Neuronal stem cell (in vitro differentiated cells): ENCODE measurements at regions not wholly inside any gene's neighbourhood (a gene's known extent, or its start where the extent isn't known, plus 50 kb on each side); places are given as distances from the start of the nearest gene placed in this dataset.

Experiments
- DNase-seq: peaks from one replicate; pipeline ENCODE4 v3.0.0-alpha.2; 2013; ENCODE audit warnings: low spot score
- H2AFZ ChIP-seq: one replicate; pipeline ENCODE4 v1.6.1; 2013; ENCODE audit warnings: mild to moderate bottlenecking, low read length, inconsistent platforms
- H2AK5ac ChIP-seq: 2 replicates; pipeline ENCODE4 v1.6.1; 2013; ENCODE audit warnings: low read depth, mild to moderate bottlenecking, inconsistent platforms, low read length, moderate library complexity, mixed read lengths
- H2BK120ac ChIP-seq: 2 replicates; pipeline ENCODE4 v1.6.1; 2013; ENCODE audit warnings: low read depth, mild to moderate bottlenecking, inconsistent platforms, low read length, moderate library complexity, mixed read lengths
- H2BK12ac ChIP-seq: one replicate; pipeline ENCODE4 v1.6.1; 2013; ENCODE audit warnings: low read length, inconsistent platforms
- H2BK15ac ChIP-seq: 2 replicates; pipeline ENCODE4 v1.6.1; 2013; ENCODE audit warnings: mild to moderate bottlenecking, low read length, inconsistent platforms, mixed read lengths
- H2BK5ac ChIP-seq: one replicate; pipeline ENCODE4 v1.6.1; 2013; ENCODE audit warnings: inconsistent platforms, mild to moderate bottlenecking, low read length, moderate library complexity
- H3K14ac ChIP-seq: one replicate; pipeline ENCODE4 v1.6.1; 2013; ENCODE audit warnings: low read length, inconsistent platforms
- H3K18ac ChIP-seq: 2 replicates; pipeline ENCODE4 v1.6.1; 2013; ENCODE audit warnings: low read length, inconsistent platforms
- H3K23ac ChIP-seq: 2 replicates; pipeline ENCODE4 v1.6.1; 2013; ENCODE audit warnings: low read depth, mild to moderate bottlenecking, mixed read lengths, low read length, inconsistent platforms; ENCODE audit not compliant: poor library complexity
- H3K27ac ChIP-seq: replicated peaks from 3 replicates; pipeline ENCODE4 v1.5.1; 2013; ENCODE audit warnings: low read length, inconsistent platforms
- H3K27me3 ChIP-seq, 3 experiments: 2 replicates each; pipeline ENCODE4 v1.6.1; 2013; ENCODE audit warnings: low read length in 3 of 3, mild to moderate bottlenecking in 2 of 3, inconsistent platforms in 1 of 3, low read depth in 1 of 3, mixed read lengths in 1 of 3, moderate library complexity in 1 of 3; ENCODE audit not compliant: control insufficient read depth in 3 of 3, insufficient read depth in 3 of 3
- H3K36me3 ChIP-seq, 2 donors: replicated peaks in 1 of 2; 2 replicates each; pipeline ENCODE4 v1.6.1; 2013; ENCODE audit warnings: low read length in 2 of 2; ENCODE audit not compliant: control insufficient read depth in 2 of 2, insufficient read depth in 2 of 2
- H3K4ac ChIP-seq: 2 replicates; pipeline ENCODE4 v1.6.1; 2013; ENCODE audit warnings: inconsistent platforms, mild to moderate bottlenecking, low read length, moderate library complexity
- H3K4me1 ChIP-seq, 2 donors: 1 replicate in 1 of 2; 2 replicates in 1 of 2; pipeline ENCODE4 v1.6.1; 2013; ENCODE audit warnings: low read length in 2 of 2, low read depth in 1 of 2; ENCODE audit not compliant: control insufficient read depth in 2 of 2, insufficient read depth in 1 of 2
- H3K4me2 ChIP-seq: one replicate; pipeline ENCODE4 v1.6.1; 2013; ENCODE audit warnings: mild to moderate bottlenecking, low read length, inconsistent platforms; ENCODE audit not compliant: insufficient read depth, poor library complexity, severe bottlenecking
- H3K4me3 ChIP-seq, 2 donors: 2 replicates each; pipeline ENCODE4 v1.5.1; 2013; ENCODE audit warnings: low read length in 2 of 2, mild to moderate bottlenecking in 2 of 2, inconsistent platforms in 1 of 2, moderate library complexity in 1 of 2
- H3K79me1 ChIP-seq: one replicate; pipeline ENCODE4 v1.6.1; 2013; ENCODE audit warnings: low read depth, mild to moderate bottlenecking, inconsistent platforms, low read length, moderate library complexity
- H3K9ac ChIP-seq: one replicate; pipeline ENCODE4 v1.6.1; 2013; ENCODE audit warnings: mild to moderate bottlenecking, low read depth, low read length, inconsistent platforms; ENCODE audit not compliant: poor library complexity
- H3K9me3 ChIP-seq, 2 donors: replicated peaks in 1 of 2; 2 replicates each; pipeline versions ENCODE3 to v1.6.1; 2013; ENCODE audit warnings: low read length in 2 of 2, mild to moderate bottlenecking in 2 of 2, inconsistent platforms in 1 of 2, low read depth in 1 of 2, mixed read lengths in 1 of 2, moderate library complexity in 1 of 2; ENCODE audit not compliant: control insufficient read depth in 2 of 2, insufficient read depth in 1 of 2
- H4K8ac ChIP-seq: one replicate; pipeline ENCODE4 v1.6.1; 2013; ENCODE audit warnings: low read depth, mild to moderate bottlenecking, inconsistent platforms, low read length, moderate library complexity
- H4K91ac ChIP-seq: one replicate; pipeline ENCODE4 v1.6.1; 2013; ENCODE audit warnings: low read length, low read depth, mild to moderate bottlenecking, inconsistent platforms; ENCODE audit not compliant: poor library complexity
- WGBS, 2 donors: extraction: QIAGEN DNeasy Blood & Tissue Kit; methylation state at CpG; one replicate each; pipeline ENCODE4 v1.1.7; 2013; ENCODE audit warnings: missing lambda C conversion rate in 2 of 2, mixed read lengths in 1 of 2; ENCODE audit not compliant: insufficient read length in 2 of 2, insufficient replicate concordance in 1 of 2; ENCODE audit errors: extremely low coverage in 2 of 2; 5-methylcytosine and 5-hydroxymethylcytosine counted together

DNA sequence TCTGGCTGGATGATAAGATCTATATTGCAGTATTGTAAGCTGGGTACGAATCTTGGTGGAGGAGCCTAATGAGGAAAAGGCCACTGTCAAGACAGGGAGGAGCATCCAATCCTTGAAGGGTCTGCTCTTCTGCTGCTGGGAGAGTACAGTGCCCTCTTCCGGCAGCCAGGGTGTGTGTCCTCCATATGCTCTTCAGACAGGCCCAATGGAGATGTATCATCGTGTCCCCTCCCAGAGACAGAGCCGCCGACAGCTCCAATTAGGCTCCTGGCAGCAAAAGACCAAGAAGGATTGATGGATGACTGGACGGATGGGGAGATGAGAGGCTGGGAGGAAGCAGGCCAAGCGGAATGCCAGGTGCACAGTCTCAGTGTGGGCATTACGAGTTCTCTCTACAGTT lies 51.6 kb upstream of the PIWIL1 start:
- Histone ChIP-seq H3K4me1 (peaks cover 0 to 2% of the 10 kb centered on the region in 2 donors), H3K36me3 (no peaks in the 10 kb centered on the region), H3K4ac (no peak overlapping the region), H3K4me2 (no peak overlapping the region), H3K27me3 (peaks cover 0 to 3% (median 0%) of the 10 kb centered on the region in 3 experiments), H3K27ac (no peak overlapping the region), H4K91ac (no peak overlapping the region), H2BK5ac (peak overlapping the region; percentile 33), H3K79me1 (no peaks in the 10 kb centered on the region), H3K14ac (no peak overlapping the region), H4K8ac (no peak overlapping the region), H2AFZ (no peak overlapping the region), H3K18ac (no peak overlapping the region), H3K9ac (no peak overlapping the region), H3K23ac (no peak overlapping the region), H3K4me3 (no peak overlapping the region), H2AK5ac (no peak overlapping the region), H2BK12ac (no peak overlapping the region), H3K9me3 (peaks cover 0 to 6% of the 10 kb centered on the region in 2 donors), H2BK120ac (no peak overlapping the region), H2BK15ac (no peak overlapping the region)
- no CpG with 5 or more reads among the region's 8 CpGs for WGBS, 2 donors
- no peak for DNase-seq

DNA sequence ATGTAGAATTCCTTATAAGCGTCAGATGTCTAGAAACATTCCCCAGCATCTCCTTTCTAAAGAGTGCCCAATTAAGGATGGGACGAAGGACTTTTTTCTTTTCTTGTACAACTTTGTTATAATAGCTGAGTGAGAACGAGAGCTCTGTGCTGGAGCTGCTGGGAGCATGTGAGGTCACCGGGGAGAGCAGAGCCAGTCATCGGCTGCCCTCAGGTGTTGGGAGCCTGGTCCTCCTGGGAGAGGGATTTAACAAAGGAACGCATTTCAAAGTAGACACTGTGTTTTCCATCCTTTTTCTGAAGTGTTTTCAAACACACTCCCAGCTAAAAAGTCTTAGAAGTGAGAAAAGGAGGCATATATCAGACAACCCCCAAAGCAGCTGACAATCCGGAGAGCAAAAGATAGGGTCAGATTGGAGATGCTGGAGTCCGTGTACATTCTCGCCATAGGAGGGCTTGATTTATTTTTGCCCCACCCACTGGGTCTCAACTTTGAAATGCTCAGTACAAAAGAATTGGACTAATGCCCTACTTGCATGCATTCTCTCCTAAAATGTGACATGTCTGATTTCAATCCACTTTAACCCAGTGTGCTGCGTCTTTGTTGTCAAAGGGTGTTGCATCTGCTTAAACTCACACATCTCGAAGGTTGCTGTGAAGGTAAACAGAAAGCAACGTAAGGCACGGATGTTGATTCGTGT lies 50.8 kb upstream of the PIWIL1 start:
- H3K14ac ChIP-seq, result no peak overlapping the region
- H2BK5ac ChIP-seq, result no peak overlapping the region
- peaks cover 0 to 4% of the 10 kb centered on the region in 2 donors for H3K9me3 ChIP-seq
- no CpG with 5 or more reads among the region's 14 CpGs for WGBS, 2 donors
- H2AFZ ChIP-seq, result no peak overlapping the region
- H3K4ac ChIP-seq, result no peak overlapping the region
- H3K27me3 ChIP-seq, result peaks cover 0 to 3% (median 0%) of the 10 kb centered on the region in 3 experiments
- H3K4me3 ChIP-seq, result no peak overlapping the region
- no peak overlapping the region for H3K23ac ChIP-seq
- no peak overlapping the region for H3K18ac ChIP-seq
- H4K8ac ChIP-seq, result no peak overlapping the region
- H2BK15ac ChIP-seq, result no peak overlapping the region
- H3K4me2 ChIP-seq, result no peak overlapping the region
- no peak for DNase-seq
- no peak overlapping the region for H2AK5ac ChIP-seq
- no peaks in the 10 kb centered on the region for H3K36me3 ChIP-seq
- no peak overlapping the region for H4K91ac ChIP-seq
- no peaks in the 10 kb centered on the region for H3K79me1 ChIP-seq
- no peak overlapping the region for H3K9ac ChIP-seq
- H2BK120ac ChIP-seq, result no peak overlapping the region
- H3K4me1 ChIP-seq, result no peaks in the 10 kb centered on the region
- no peak overlapping the region for H3K27ac ChIP-seq
- H2BK12ac ChIP-seq, result no peak overlapping the region
